Endometrium (tissue), 2 donors: ENCODE measurements at regions not wholly inside any gene's neighbourhood (a gene's known extent, or its start where the extent isn't known, plus 50 kb on each side); places are given as distances from the start of the nearest gene placed in this dataset.

ENCODE experiments used
- FAIRE-seq: peaks from 2 replicates; lab custom pipeline; 2012; peaks lifted over from hg19 to GRCh38; lab: Jason Lieb, UNC
- donor health status: control.
- donor health status: control.

DNA sequence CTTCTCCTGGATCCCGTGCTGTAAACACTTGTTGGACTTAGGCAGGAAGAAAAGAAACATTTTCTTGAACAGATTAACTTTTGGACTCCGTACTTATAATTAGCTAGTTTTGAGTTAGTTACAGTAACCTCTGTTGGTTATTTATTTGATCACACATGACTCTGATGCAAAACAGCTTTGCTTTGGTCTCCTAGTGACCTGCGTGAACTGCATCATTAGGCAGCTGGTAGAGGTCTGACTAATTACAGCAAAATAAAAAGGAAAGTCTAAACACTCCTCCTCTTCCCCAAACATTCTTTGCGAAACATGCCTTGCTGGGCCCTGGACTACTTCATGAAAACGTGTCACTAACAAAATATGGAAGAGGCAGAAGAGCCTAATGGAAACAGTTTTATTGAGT lies 61.1 kb upstream of the ZFP64 start:
- FAIRE-seq: peak; percentile 97

DNA sequence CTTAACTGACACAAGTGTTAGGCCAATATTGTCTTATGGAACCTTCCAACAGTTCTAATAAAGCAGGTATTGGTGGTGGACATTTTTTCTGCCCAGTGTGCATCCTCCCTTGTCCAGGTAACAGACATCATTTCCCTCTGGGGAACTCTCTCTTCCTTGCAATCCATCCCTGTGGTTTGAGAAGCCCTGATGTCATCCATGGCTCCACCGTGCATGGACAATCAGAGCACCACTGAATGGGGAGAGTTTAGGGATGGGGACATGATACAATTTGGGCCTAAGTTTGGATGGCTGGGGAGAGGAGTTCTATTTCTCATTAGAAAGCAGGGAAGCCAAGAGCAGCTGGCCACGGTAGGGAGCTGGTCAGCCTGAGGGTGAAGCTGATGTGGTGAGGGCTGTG lies 60.2 kb upstream of the ZFP64 start:
- no peak for FAIRE-seq

DNA sequence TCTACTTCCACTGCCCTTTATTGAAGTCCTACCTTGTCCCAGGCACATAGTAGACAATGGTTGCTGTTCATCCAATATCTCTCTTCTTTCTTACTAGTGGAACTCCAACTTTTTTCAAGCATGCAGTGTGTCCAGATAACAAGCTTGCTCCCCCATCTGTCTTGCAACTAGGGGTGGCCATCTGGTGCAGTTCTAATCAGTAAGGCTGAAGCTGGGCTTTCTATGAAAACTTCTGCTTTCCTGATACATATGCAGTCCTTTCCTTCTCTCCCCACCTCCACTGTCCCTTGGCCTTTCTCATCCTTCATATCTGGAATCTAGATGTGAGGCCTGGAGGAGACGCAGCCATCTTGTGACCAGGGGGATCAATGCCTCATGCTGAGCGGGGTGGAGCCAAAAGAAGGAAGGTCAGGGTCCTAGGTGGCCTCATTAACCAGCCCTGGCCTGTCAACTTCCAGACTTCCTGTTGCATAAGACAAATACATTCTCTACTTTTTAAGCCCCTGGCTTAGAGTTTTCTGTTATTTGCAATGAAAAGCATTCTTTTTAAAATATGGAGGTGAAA lies 59.6 kb upstream of the ZFP64 start:
- FAIRE-seq: no peak

DNA sequence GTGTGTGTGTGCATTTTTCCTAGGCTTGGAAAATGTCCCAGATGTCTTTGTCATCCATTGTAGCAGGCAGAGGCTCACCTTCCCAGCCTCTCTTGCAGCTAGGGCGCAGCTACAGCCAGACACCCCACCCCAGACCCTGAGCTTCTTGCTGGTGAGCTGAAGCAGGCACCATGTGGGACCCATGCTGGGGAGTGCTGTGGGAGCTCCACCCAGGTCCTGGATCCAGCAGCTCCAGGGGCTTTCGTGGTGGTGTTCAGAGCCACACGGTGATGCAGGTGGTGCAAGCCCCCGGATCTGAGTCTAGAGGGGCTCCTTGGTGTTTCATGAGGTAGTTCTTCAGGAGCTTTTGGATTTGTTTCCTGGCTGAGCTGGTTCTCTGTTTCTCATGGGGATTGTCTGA lies 56.0 kb upstream of the ZFP64 start:
- no peak for FAIRE-seq

DNA sequence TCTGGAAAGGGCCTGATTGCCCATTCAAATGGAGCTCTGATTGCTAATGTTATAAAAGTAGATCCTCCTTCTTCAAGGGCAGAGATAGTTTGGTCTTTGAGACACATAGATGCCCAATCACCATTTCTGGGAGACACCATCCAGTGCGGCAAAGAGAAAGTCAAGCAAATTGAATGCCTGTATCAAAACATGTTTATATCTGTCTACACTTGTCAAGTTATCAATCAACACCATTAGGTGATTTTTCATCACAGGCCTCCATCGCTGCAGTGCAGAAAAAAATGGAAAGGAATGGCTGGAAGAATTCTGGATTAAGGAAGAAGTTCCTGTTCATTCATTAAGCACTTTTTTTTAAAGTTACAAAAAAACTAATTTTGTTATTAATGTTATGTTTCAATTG lies 54.8 kb upstream of the ZFP64 start:
- FAIRE-seq: no peak

DNA sequence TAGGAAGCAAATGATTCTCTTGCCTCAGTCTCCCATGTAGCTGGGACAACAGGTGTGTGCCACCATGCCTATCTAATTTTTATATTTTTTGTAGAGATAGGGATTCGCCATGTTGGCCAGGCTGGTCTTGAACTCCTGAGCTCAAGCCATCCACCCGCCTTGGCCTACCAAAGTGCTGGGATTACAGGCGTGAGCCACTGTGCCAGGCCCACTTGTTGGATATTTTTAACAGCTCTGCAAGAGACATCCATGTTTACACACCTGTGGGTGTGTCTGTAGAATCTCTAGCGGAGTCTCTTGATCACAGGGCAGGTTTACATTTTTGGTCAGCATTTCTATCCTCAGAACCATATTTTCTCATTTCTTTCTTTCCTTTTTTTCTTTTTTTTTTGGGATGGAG lies 53.1 kb upstream of the ZFP64 start:
- no peak for FAIRE-seq

DNA sequence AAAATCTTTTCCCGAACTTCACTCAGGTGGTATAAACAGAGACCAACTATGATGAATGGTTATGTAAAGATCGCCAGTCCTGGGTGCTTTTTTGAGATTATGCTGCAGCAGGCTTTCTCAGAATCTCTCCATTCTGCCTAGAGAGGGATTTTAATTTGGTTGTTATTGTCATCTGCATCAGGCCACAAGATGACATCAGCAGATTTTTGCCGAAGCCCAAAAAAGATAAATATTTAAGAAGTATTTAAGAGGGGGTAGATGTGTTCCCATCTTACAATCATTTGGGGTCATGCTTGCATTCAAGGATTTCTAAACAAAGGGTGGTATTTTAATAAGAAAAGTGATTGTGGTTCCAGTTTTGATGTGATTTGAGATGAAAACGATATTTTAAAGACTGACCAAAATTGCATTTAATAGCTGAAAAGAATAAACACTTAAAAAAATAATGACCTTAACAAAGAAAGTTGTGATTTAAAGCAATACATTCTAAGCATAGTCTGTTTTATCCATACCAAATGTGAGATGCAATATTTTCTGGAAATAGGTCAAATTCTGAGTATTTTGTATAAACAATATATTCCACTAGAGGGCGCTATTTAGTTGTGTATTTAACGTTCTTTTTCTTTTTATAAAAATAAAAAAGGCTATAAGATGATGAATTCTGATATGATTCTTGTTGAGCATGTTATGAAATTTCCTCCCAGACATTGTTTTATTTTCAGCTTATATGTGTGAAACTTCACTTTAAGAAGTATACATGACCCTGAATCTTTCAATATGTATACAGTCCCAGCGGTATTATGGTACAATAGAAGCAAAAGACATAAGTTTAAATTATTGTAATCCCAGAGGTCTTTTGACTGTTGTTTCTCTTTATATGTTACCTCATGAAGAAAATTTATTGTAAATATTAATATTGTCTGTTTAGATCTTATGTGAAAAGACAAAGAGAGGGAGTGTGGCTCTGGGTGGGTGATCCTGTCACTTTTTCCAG lies 51.0 kb upstream of the ZFP64 start:
- peak; percentile 92 for FAIRE-seq
